Stimulated activated CD4-positive, alpha-beta T cell treated with anti-CD3 and anti-CD28 coated beads, Interleukin-4, amount 100 ng/mL, for 1 hour (primary cell): ENCODE measurements at regions not wholly inside any gene's neighbourhood (a gene's known extent, or its start where the extent isn't known, plus 50 kb on each side); places are given as distances from the start of the nearest gene placed in this dataset.

Source experiments
- DNase-seq: peaks from one replicate; pipeline ENCODE4 v3.0.0-alpha.2; 2020

DNA sequence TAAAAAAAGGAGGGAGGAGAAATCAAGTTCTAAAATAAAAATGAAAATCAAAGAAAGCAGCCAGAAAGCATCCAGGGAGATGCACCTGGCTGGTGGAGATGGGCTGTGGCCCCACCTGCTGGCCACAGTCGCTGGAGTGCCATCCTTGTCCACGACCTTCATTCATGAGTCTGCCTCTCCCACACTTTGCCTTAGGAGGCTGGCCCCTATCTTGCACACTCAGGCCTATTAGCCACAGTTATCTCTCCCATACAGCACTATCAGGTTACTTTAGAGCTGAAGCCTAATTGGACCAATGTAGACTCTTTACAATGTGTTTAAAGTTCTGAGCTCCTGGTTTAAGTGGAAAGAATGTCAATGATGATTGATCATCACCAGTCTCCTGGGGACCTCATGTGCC lies 392.0 kb upstream of the RORA start:
- peak; percentile 3 for DNase-seq

DNA sequence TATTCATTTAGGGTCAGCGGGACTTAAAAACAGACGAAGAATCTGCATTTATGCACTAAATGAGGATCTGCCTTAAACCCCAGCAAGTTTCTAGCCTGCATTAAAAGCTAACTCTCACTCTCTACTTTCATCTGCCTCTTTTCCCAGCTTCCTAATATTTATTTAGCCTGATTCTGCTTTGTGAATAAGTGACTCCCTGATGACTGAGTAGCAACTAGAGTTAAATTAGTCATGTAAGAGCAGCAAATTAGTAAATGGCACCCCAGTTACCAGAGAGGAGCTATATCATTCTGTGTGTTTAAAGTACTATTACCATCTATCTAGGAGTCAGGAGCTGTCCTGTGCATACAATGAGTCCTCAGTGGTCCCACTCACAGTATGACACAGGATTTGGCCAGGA lies 391.0 kb upstream of the RORA start:
- DNase-seq: no peak

DNA sequence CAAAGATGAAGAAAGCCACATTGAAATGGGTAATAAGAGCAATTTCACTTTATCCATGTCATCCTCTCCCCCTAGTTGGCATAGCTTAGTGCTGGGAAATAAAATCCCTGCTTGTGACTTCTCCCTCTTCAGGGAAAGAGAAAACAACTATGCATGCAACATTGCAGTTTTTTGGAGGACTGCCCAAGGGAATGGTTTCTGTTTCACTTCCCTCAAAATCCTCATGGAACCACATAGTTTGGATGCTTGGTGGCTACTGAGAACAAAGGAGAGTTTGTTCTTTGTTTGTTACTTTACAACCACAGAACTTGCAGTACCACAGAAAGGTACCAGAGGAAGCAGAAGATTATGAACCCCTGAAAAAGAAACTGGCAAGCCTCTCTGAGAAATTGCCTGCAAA lies 384.6 kb upstream of the RORA start:
- DNase-seq: no peak

GRCh38 chr15:61613138-61613537 lies 384.0 kb upstream of the RORA start:
- no peak for DNase-seq

- no peak for DNase-seq
These were observed 383.0 kb upstream of the RORA start for GRCh38 chr15:61612111-61612510.

DNA sequence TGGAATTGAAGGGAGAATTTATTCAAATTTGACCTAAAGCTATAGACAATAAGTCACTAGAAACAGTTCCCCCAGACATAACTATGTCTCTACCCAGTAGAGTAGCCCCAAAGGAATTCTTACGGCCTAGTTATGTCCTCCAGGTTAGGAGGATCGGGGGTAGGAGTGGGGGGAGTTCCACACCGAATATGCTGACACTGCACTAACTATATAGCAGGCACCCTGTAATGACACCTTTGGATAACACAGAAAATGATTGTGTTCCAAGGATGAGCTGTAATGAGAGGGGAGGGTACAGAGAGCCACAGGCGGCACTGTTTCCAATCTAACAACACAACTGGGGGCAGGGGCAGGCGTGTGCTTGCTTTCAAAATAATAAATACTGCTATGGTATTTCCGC lies 376.2 kb upstream of the RORA start:
- DNase-seq: no peak

DNA sequence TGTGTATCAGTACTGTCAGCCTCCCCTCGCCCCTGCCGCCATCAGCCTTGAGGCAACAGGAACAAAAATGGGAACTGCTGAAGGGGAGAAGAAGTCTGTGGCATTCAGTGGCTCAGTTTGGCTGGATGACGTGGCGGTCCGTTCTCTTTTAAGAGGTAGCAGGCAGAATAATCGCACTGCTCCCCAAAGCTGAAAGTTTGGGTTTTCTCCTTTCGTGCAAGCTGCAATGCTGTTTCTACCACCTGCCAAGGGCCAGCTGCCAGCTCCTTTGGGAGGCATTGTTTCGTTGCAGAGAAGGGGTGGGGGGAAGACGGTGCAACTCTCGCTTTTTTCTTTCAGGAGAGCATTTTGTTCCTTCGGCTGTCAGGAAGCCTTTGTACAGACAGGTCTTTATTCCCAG lies 369.6 kb upstream of the RORA start:
- no peak for DNase-seq

DNA sequence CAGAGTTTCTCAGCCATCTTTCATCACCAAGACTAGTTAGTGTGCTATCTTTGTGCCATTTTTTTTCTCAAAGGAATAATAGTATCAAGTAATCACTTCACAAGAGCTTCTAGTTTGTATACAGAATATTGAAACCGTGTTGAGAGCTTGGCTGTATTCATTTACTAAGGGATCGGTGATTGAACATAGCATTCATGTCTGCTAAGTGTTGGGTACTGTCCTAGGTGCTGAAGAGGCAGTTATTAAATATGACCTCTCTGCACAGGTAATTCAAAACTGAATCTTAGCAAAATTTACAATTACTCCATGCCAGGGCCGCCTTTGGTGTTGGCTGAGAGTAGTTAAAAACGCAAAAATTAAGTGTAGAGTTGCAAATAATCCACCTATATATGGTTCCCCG lies 355.3 kb upstream of the RORA start:
- no peak for DNase-seq

DNA sequence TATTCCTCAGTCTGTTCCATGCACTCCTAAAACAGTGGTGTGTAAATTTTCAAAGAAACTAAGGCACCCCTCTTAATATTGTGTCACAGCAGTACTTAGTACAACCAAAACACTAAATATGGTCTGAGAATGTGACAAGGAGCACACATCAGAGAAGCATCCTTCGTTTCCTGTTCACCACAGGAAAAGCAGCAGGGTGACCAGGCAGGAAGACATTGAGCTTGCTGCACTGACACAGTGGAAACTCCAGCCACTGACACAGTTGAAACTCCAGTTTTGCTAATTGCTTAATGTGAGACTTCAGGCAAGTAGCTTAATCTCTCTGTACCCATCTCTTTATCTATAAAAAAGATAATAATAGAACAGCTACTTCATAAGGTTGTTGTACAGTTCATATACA lies 353.0 kb upstream of the RORA start:
- no peak for DNase-seq

DNA sequence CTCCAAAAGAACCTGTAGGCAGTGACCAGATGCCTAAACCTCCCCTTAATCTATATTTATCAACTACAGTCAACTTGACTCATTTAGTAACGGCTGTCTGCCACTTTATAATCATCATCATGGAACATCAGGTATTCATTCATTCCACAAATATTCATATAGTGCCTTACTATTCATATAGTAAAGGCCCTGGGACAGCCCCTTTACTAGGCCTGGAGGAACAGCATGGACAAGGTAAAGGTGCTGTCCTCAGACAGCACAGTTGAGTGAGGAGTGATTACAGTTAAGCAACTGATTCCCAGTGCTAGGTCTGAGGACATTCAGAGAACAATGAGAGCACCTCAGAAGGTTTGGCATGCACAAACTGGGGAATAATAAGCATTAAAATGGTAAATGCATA lies 346.5 kb upstream of the RORA start:
- no peak for DNase-seq

- no peak for DNase-seq
These were observed 341.9 kb upstream of the RORA start for GRCh38 chr15:61571026-61571425.

DNA sequence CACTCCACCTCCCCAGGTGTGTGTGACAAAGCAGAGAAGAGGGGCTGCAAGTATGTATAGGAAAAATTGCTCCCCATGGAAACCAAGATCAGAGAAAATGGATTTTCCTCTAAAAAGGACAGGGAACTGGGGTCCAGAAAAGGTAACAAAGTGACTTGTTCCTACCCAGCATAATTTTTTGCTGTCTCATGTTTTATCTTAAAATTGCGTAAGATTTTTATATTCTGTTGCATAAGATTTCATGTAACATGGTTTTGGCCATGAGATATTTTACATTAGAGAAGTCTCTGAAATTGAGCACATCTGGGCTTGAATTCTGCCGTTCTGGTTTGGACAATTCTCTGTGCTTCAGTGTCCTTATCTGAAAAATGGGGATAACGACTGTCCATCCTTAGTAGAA lies 335.7 kb upstream of the RORA start:
- no peak for DNase-seq

- DNase-seq: no peak
These were observed 329.4 kb upstream of the RORA start for GRCh38 chr15:61558172-61559136.

DNA sequence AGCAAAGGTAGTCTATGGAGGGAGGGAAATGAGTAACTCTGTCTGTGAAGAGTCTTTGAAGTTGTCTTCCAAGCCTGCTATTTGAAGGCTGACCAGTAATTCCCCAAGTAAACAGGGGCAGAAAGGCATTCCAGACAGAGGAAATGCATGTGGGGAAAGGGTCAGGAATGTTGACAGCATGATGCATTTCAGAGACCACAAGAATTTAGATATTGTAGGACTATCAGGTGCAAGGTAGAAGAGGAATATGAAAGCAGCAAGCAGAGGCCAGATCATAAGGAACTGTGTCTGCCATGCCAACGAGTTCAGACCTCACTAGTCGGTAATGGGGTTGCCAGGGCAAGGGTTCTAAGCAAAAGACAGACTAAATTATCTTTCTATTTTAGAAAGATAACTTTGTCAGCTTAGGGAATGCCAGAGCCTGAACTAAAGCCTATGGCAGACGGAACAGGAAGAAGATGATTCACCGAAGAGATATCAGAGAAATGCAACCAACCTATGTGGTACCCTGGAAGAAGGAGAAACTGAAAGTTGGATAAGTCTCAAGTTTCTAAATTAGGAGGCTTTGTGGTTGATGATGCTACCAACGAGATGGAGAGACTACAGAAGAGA lies 327.0 kb upstream of the RORA start:
- no peak for DNase-seq

GRCh38 chr15:61549727-61550126 lies 320.6 kb upstream of the RORA start:
- no peak for DNase-seq

GRCh38 chr15:61545763-61546162 lies 316.7 kb upstream of the RORA start:
- DNase-seq: no peak

DNA sequence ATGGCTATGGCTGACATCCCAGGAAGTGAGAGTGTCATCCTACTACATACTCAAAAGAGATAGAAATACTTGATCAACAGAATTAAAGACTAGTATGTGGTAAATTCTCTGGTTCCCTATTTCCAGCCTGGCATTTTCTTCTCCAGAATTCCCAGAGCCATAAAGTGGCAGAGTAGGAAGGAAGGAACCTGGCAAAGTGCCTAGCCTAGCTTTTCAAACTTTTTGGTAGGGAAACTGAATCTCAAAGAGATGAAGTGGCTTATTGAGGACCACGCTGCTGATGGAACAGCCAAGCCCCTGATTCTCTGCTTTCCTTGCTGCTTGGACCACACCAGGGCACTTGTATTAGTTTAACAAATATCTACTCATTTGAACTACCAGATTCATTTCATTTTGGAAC lies 312.4 kb upstream of the RORA start:
- DNase-seq: no peak

DNA sequence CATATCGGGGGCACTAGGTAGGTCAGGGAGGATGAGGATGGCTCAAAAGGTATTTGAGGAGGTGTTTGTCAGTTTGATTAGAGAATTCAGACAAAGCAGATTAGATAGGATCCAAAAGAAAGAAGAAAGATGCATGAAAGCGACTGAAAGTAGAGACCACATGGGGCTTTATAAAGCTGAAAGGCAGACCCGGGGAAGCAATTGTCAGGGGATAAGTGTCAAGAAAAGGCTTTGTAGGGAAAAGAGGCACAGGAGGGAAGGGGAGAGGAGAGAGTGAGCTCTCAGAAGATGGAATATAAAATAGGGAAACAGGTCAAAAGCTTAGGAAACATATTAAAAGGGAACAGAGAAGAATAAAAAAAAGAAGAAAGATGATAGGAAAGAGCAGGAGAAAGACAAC lies 308.2 kb upstream of the RORA start:
- no peak for DNase-seq

GRCh38 chr15:61534986-61535385 lies 305.9 kb upstream of the RORA start:
- no peak for DNase-seq

DNA sequence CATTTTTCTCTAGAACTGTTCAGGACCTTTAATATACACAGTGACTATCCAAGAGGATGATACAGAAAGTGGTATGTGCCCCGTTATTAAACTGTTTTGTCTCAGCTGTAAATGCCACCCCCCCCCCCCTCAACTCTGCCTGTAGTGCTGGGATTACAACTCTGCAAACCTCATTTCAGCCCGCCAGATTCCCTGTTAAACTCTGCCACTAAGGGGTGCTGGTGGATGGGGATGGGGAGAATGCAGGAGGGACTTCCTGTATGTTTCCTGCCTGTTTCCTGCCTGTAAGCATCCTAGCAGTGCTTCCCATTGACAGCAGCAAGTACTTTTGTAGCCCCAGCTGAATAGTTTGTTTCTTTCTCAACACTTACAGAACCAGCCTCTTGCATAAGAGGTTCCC lies 301.7 kb upstream of the RORA start:
- DNase-seq: no peak

- DNase-seq: no peak
These were observed 299.4 kb upstream of the RORA start for GRCh38 chr15:61528581-61528910.

DNA sequence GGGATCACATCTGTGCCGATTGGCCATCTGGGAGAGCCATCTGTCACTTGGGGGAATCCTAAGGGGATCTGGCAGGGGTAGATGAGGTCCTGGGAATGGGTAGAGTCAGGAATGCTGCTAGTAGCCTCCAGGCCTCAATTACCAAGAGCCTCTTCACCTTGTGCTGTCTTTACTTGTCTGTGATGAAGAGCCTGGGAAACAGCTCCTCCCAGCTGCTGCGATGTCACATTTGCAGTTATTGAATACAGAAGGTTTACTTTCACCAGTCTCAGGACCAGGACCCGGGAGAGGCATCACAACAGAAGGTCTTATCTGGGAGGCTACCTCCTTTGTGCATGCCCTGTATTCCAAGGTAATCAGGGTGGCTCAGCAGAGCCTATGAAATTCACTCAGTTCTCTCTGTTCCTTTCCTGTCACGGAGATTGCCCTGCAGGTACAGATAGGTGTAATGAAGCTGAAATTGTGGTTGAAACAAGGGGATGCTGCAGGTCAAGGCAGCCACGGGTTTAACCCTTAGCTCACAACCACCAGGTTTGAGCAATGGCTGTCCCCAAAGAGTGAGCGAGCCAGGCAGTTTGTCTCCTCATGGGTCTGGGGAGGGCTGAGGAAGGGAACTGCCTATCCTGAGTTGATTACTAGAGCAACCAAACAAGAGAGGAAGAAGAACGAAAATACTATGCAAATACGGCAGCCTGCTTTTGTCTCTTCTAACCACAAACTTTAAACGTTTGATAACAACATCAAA lies 298.9 kb upstream of the RORA start:
- no peak for DNase-seq

DNA sequence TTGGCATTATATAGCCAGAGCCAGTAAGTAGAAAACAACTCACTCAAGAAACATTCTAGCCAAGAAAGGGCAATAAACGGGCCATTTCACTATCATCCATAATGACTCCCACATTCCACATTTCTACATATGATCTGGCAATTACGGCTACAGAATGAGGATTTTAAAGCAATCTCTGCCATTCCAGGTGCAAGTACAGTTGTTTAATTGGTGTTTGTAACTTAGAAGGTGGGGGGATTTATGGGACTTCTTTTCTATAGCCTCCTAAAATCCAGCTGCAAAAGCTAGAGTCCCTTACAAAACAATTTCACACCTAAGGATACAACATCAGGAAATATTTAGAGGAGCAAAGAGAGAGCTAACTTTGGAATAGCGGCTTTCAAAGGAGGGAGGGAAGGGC lies 295.4 kb upstream of the RORA start:
- DNase-seq: no peak

DNA sequence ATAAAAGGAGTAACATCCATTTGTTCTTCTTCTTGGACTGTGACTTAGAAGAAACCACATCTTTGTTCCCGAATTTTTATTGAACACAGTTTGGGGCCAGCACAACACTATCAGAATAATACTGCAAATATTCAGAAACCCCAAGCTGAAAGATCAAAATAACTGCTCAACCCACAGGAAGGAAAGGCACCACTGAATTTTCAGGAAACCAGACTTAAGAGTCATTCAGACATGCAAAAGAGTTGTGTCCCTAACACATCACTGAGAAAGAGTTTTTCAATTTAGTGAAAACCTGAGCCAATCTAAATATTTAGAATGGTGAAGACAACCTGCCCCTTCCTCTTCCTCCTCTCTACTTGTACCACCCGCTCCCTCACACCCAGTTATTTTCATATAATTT lies 295.0 kb upstream of the RORA start:
- DNase-seq: no peak
